PFSK-1 (cell line): ENCODE measurements at regions not wholly inside any gene's neighbourhood (a gene's known extent, or its start where the extent isn't known, plus 50 kb on each side); places are given as distances from the start of the nearest gene placed in this dataset.

Experiments
- FOXP2 ChIP-seq: optimal IDR thresholded peaks from 2 replicates; pipeline ENCODE3; 2011; ENCODE audit warnings: borderline replicate concordance, control low read depth, inconsistent platforms; ENCODE audit not compliant: insufficient read depth; ENCODE audit errors: extremely low read length, extremely low read depth
- POLR2AphosphoS5 ChIP-seq: IDR thresholded peaks from 2 replicates; pipeline ENCODE4 v1.6.1; 2012; ENCODE audit warnings: low read depth, mild to moderate bottlenecking, control low read depth, low read length, moderate library complexity
- REST ChIP-seq, 2 experiments: IDR thresholded peaks; 2 replicates each; pipeline versions ENCODE4 v1.6.1 to v1.8.0; 2011 to 2012; ENCODE audit warnings: low read depth in 2 of 2, low read length in 2 of 2, control low read depth in 1 of 2, inconsistent platforms in 1 of 2, mild to moderate bottlenecking in 1 of 2, moderate library complexity in 1 of 2; ENCODE audit not compliant: insufficient read depth in 1 of 2
- SIN3A ChIP-seq: IDR thresholded peaks from 2 replicates; pipeline ENCODE4 v1.6.1; 2012; ENCODE audit warnings: mild to moderate bottlenecking, low read length, moderate library complexity, borderline replicate concordance; ENCODE audit not compliant: insufficient read depth
- TAF1 ChIP-seq: IDR thresholded peaks from 2 replicates; pipeline ENCODE4 v1.6.1; 2012; ENCODE audit warnings: low read length, control low read depth, borderline replicate concordance; ENCODE audit not compliant: insufficient read depth

GRCh38 chr13:107767119-107767518, 448.2 kb downstream of the LIG4 start:
- TF ChIP-seq TAF1 = no peak
- no peak for TF ChIP-seq SIN3A
- TF ChIP-seq POLR2AphosphoS5 = no peak
- no peak for TF ChIP-seq FOXP2
- TF ChIP-seq REST (IDR thresholded peaks at IDR 0.05; ENCODE audit: insufficient read depth in 1 of 2, low read depth in 2 of 2, low read length in 2 of 2) = no peak

- TF ChIP-seq FOXP2 (no peak), REST (IDR thresholded peaks at IDR 0.05; ENCODE audit: insufficient read depth in 1 of 2, low read depth in 2 of 2, low read length in 2 of 2) (no peak), SIN3A (no peak), POLR2AphosphoS5 (no peak), TAF1 (no peak)
Observed at GRCh38 chr13:107765724-107766401, 449.5 kb downstream of the LIG4 start.

GRCh38 chr13:107764046-107764445, 451.3 kb downstream of the LIG4 start:
- TF ChIP-seq FOXP2 = no peak
- TF ChIP-seq SIN3A = no peak
- no peak for TF ChIP-seq REST (IDR thresholded peaks at IDR 0.05; ENCODE audit: insufficient read depth in 1 of 2, low read depth in 2 of 2, low read length in 2 of 2)
- no peak for TF ChIP-seq TAF1
- TF ChIP-seq POLR2AphosphoS5 = no peak

GRCh38 chr13:107753748-107754147, 461.6 kb downstream of the LIG4 start:
- TF ChIP-seq FOXP2 (no peak), SIN3A (no peak), REST (IDR thresholded peaks at IDR 0.05; ENCODE audit: insufficient read depth in 1 of 2, low read depth in 2 of 2, low read length in 2 of 2) (no peak), POLR2AphosphoS5 (no peak), TAF1 (no peak)

DNA sequence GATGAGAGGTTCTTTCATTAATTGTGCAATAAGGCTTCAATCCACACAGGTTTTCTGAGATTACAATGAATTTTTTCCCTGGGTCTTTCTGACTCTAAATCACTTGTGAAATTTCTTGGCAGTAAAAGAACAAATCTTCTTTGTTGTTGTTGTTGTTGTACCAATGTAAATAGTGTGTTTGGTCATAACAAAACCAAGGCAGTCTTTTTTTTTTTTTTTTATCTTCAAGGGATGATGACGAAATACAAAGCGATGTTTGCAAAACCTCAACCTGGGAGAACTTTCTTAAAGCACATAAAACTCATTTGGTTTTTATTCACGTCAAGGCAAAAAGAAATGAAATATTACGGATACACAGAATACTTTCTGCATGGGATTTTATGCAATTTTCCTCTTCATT, 462.0 kb downstream of the LIG4 start:
- TF ChIP-seq SIN3A (no peak), FOXP2 (no peak), POLR2AphosphoS5 (no peak), TAF1 (no peak)
